Fibroblast of the aortic adventitia (primary cell): ENCODE measurements at regions not wholly inside any gene's neighbourhood (a gene's known extent, or its start where the extent isn't known, plus 50 kb on each side); places are given as distances from the start of the nearest gene placed in this dataset.

ENCODE experiments used
- DNase-seq: peaks from one replicate; pipeline ENCODE4 v3.0.0-alpha.2; 2010; ENCODE audit warnings: low read depth
- H3K4me3 ChIP-seq: 2 replicates; pipeline ENCODE4 v1.5.1; 2011; ENCODE audit warnings: low read depth, mild to moderate bottlenecking, control low read depth, low read length, moderate library complexity
- CTCF ChIP-seq: IDR thresholded peaks from 2 replicates; pipeline ENCODE4 v1.5.1; 2011; ENCODE audit warnings: mild to moderate bottlenecking, low read length, control low read depth, inconsistent platforms; ENCODE audit not compliant: insufficient read depth

GRCh38 chr1:232307296-232308017 lies 322.5 kb downstream of the SIPA1L2 start:
- DNase-seq: no peak
- no peak for TF ChIP-seq CTCF
- H3K4me3 ChIP-seq: no peak overlapping the region

GRCh38 chr1:232306269-232306961 lies 323.5 kb downstream of the SIPA1L2 start:
- H3K4me3 ChIP-seq: no peak overlapping the region
- TF ChIP-seq CTCF: peak; percentile 13
- DNase-seq: peak; percentile 34

- H3K4me3 ChIP-seq: no peak overlapping the region
- no peak for TF ChIP-seq CTCF
- DNase-seq: no peak
These were observed 324.9 kb downstream of the SIPA1L2 start for GRCh38 chr1:232305050-232305449.

GRCh38 chr1:232303222-232303620 lies 326.7 kb downstream of the SIPA1L2 start:
- H3K4me3 ChIP-seq: no peak overlapping the region
- no peak for TF ChIP-seq CTCF
- DNase-seq: no peak

- no peak overlapping the region for H3K4me3 ChIP-seq
- no peak for TF ChIP-seq CTCF
- DNase-seq: no peak
These were observed 327.3 kb downstream of the SIPA1L2 start for GRCh38 chr1:232302376-232303221.

GRCh38 chr1:232301246-232301645 lies 328.7 kb downstream of the SIPA1L2 start:
- DNase-seq: no peak
- no peak overlapping the region for H3K4me3 ChIP-seq
- no peak for TF ChIP-seq CTCF
